WERI-Rb-1 (cell line): ENCODE measurements at regions not wholly inside any gene's neighbourhood (a gene's known extent, or its start where the extent isn't known, plus 50 kb on each side); places are given as distances from the start of the nearest gene placed in this dataset.
"Not testable (repeated sequence)": the region's sequence is repeated elsewhere in the genome, so short reads cannot be mapped to it uniquely, and the experiment has no call there.

Experiments used
- DNase-seq: peaks from one replicate; pipeline ENCODE4 v3.0.0-alpha.2; 2020
- H3K27ac ChIP-seq: fragments of 250-450 bp; sonication (Bioruptor Pico); 2 replicates; pipeline ENCODE4 v1.5.1; 2020; ENCODE audit warnings: mild to moderate bottlenecking, moderate library complexity
- H3K27me3 ChIP-seq: fragments of 250-450 bp; sonication (Bioruptor Pico); 2 replicates; pipeline ENCODE4 v1.5.1; 2021; ENCODE audit warnings: mild to moderate bottlenecking, low read depth, moderate library complexity; ENCODE audit not compliant: insufficient read depth, severe bottlenecking
- H3K36me3 ChIP-seq: fragments of 250-450 bp; sonication (Bioruptor Pico); 2 replicates; pipeline ENCODE4 v1.5.1; 2020; ENCODE audit warnings: mild to moderate bottlenecking, moderate library complexity
- H3K4me3 ChIP-seq: 2 replicates; pipeline ENCODE4 v1.5.1; 2011; ENCODE audit warnings: low read depth, mild to moderate bottlenecking, control low read depth, low read length
- H3K9me3 ChIP-seq: fragments of 250-450 bp; sonication (Bioruptor Pico); 2 replicates; pipeline ENCODE4 v1.5.1; 2021; ENCODE audit warnings: mild to moderate bottlenecking, moderate library complexity; ENCODE audit not compliant: severe bottlenecking
- TF ChIP-seq, protein P1 (sequence below): IDR thresholded peaks from 2 replicates; pipeline ENCODE4 v1.5.1; 2011; ENCODE audit warnings: low read depth, mild to moderate bottlenecking, control low read depth, inconsistent platforms, low read length

DNA sequence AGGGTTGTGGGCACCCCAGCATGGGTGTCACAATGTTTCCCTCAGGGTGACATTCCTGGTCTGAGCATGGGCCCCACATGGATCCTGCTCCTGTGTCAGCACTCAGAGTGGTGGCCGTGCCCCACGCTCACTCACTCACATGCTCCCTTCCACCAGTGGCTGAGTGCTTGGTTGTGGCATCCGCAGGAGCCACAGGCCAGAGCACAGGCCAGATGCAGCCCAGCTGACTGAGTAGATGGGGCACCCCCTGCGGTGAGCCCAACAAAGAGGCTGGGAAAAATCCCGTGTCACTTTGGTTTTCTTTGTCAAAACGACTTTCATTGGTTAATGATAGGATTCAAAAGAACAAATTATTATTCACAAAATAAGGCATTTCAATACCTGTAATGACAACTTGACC, 204.6 kb upstream of the ANXA10 start:
- TF ChIP-seq, protein P1, sequence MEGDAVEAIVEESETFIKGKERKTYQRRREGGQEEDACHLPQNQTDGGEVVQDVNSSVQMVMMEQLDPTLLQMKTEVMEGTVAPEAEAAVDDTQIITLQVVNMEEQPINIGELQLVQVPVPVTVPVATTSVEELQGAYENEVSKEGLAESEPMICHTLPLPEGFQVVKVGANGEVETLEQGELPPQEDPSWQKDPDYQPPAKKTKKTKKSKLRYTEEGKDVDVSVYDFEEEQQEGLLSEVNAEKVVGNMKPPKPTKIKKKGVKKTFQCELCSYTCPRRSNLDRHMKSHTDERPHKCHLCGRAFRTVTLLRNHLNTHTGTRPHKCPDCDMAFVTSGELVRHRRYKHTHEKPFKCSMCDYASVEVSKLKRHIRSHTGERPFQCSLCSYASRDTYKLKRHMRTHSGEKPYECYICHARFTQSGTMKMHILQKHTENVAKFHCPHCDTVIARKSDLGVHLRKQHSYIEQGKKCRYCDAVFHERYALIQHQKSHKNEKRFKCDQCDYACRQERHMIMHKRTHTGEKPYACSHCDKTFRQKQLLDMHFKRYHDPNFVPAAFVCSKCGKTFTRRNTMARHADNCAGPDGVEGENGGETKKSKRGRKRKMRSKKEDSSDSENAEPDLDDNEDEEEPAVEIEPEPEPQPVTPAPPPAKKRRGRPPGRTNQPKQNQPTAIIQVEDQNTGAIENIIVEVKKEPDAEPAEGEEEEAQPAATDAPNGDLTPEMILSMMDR, result no peak
- Histone ChIP-seq H3K4me3 (no peak overlapping the region), H3K36me3 (no peaks in the 10 kb centered on the region), H3K27ac (no peak overlapping the region), H3K9me3 (peaks cover 7% of the 10 kb centered on the region), H3K27me3 (no peaks in the 10 kb centered on the region)
- no peak for DNase-seq

DNA sequence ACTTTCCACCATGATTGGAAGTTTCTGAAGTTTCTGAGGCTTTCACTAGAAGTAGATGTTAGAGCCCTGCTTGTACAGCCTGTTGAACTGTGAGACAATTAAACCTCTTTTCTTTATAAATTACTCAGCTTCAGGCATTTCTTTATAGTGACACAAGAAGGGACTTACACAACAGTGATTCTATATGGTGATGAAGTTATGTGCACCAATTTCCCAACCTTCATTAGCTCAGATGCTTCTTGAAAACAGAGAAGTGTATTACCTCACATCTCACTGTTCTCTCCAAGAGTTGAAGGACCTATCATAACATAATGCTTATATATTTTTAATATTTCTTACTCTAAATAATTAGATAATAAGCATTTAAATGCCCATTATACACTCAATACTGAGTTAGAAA, 202.1 kb upstream of the ANXA10 start:
- H3K27me3 ChIP-seq, result no peaks in the 10 kb centered on the region
- TF ChIP-seq, protein P1, result no peak
- H3K36me3 ChIP-seq, result no peaks in the 10 kb centered on the region
- no peak for DNase-seq
- peaks cover 7% of the 10 kb centered on the region for H3K9me3 ChIP-seq
- no peak overlapping the region for H3K4me3 ChIP-seq
- no peak overlapping the region for H3K27ac ChIP-seq

DNA sequence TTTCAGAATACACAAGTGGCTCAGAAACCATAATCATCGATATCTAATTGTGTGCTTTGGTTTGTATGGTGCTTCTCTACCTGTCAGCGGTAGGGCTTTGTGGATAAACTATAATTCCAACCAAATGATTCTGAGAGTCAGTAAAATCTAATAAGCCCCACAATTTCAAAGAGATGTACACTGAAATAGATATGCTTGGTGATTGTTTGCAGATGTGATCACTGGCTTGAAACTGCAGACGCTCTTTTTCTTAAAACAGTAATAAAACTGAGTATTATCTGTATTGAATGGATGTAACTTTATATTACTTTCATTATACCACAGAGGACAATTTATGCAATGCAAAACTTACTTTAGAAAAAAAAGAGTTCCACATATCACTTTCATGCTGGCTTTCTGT, 198.8 kb upstream of the ANXA10 start:
- H3K27ac ChIP-seq, result no peak overlapping the region
- H3K27me3 ChIP-seq, result no peaks in the 10 kb centered on the region
- no peaks in the 10 kb centered on the region for H3K9me3 ChIP-seq
- H3K36me3 ChIP-seq, result no peaks in the 10 kb centered on the region
- DNase-seq, result no peak
- TF ChIP-seq, protein P1, result no peak
- H3K4me3 ChIP-seq, result no peak overlapping the region

DNA sequence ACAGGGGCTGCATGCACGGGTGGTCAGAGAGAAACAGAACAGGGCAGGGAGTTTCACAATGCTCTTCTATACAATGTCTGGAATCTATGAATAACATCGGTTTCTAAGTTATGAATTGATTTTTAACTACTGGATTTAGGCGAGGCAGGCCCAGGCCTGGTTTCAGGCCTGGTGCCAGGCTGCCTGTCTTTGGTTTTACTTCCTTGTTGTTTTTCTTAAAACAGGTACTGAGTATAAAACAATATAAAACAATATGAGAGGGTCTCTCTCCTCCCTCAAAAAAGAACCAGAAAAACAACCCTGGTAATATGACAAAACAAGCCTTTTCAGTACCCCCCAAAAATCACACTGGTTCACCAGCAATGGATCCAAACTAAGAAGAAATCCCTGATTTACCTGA, 196.1 kb upstream of the ANXA10 start:
- DNase-seq, H3K36me3 ChIP-seq, H3K27me3 ChIP-seq, H3K9me3 ChIP-seq, H3K4me3 ChIP-seq, H3K27ac ChIP-seq: not testable (repeated sequence)

DNA sequence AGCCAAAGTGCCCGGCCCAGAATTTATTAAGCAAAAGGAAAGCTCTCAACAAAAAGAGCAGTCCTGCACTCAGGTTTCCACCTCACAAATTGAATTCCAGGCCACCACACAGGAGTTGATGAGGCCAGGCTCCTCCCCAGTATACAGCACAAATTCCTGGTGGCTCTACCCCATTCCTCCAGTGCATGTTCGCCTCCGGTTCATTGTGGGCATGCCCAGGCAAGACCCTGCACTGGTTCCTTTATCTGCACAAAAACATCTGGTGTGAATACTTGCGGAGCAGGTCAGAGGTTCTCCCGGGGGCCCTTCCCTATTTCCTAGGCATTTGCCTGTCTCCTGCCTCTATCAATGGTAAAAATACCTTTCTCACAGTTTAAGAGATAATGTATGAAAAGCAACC, 195.2 kb upstream of the ANXA10 start:
- peak; percentile 31 for DNase-seq
- no peaks in the 10 kb centered on the region for H3K27me3 ChIP-seq
- no peak overlapping the region for H3K27ac ChIP-seq
- H3K4me3 ChIP-seq, result no peak overlapping the region
- no peaks in the 10 kb centered on the region for H3K9me3 ChIP-seq
- TF ChIP-seq, protein P1, result no peak
- no peaks in the 10 kb centered on the region for H3K36me3 ChIP-seq

DNA sequence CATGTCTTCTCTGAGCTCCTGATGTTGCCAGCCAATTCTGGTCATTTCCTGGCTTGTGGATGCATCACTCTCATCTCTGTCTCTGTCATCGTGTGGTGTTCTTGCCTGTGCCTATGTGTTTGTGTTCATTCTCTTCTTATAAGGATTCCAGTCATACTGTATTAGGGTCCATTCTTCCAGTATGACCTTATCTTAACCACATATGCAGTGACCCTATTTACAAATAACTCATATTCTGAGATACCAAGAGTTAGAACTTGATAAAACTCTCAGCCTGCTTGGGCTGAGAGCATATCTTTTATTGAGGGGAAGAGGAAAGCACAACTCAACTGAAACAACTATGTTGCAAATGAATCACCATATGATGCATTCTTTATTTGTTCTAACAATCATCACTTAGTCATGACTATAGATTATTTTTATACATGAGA, 189.0 kb upstream of the ANXA10 start:
- DNase-seq, result no peak
- Histone ChIP-seq H3K27ac (no peak overlapping the region), H3K36me3 (no peaks in the 10 kb centered on the region), H3K27me3 (no peaks in the 10 kb centered on the region), H3K9me3 (no peaks in the 10 kb centered on the region), H3K4me3 (no peak overlapping the region)
- TF ChIP-seq, protein P1, result no peak
